Vagina (tissue), 2 donors: ENCODE measurements at regions not wholly inside any gene's neighbourhood (a gene's known extent, or its start where the extent isn't known, plus 50 kb on each side); places are given as distances from the start of the nearest gene placed in this dataset.
"Not testable (repeated sequence)": the region's sequence is repeated elsewhere in the genome, so short reads cannot be mapped to it uniquely, and the experiment has no call there.

Experiments used
- DNase-seq, 2 donors: peaks; one replicate each; pipeline ENCODE4 v3.0.0-alpha.2; 2017; ENCODE audit errors: extremely low spot score in 2 of 2
- H3K27ac ChIP-seq: fragments of 200-600 bp; sonication (generic); one replicate; pipeline ENCODE4 v1.5.1; 2019
- H3K27me3 ChIP-seq: fragments of 200-600 bp; sonication (generic); one replicate; pipeline ENCODE4 v1.5.1; 2019
- H3K36me3 ChIP-seq, 2 donors: fragments of 200-600 bp; sonication (generic); one replicate each; pipeline ENCODE4 v1.5.1; 2017 to 2019
- H3K4me1 ChIP-seq: fragments of 200-600 bp; sonication (generic); one replicate; pipeline ENCODE4 v1.5.1; 2019
- H3K4me3 ChIP-seq, 2 donors: fragments of 200-600 bp; sonication (generic); 1 replicate in 1 of 2; 2 replicates in 1 of 2; pipeline ENCODE4 v1.5.1; 2016 to 2019
- H3K9me3 ChIP-seq: fragments of 200-600 bp; sonication (generic); one replicate; pipeline ENCODE4 v1.5.1; 2019
- POLR2A ChIP-seq, 2 donors: fragments of 450-650 bp; IDR thresholded peaks; one replicate each; pipeline ENCODE4 v1.6.1; 2017; ENCODE audit warnings: antibody characterized with exemption in 2 of 2, mild to moderate bottlenecking in 2 of 2, moderate library complexity in 2 of 2
- POLR2AphosphoS5 ChIP-seq, 2 donors: sonication (generic); formaldehyde crosslinking; IDR thresholded peaks; one replicate each; pipeline ENCODE4 v1.9.0; 2017; ENCODE audit warnings: antibody characterized with exemption in 2 of 2, mild to moderate bottlenecking in 2 of 2, low read depth in 1 of 2; ENCODE audit not compliant: insufficient read depth in 1 of 2
- intact Hi-C: fragments of 100-400 bp; cut with DNase I; formaldehyde crosslinking; loops from one replicate; pipeline ENCODE4 v1.15.1; 2023
- TF ChIP-seq, protein P1 (sequence below), 3 experiments: fragments of 450-650 bp in 2 of 3; fragments of 200-600 bp in 1 of 3; sonication (generic) in 1 of 3; IDR thresholded peaks; one replicate each; pipeline ENCODE4 v1.5.1; 2017 to 2019; ENCODE audit warnings: antibody characterized with exemption in 3 of 3, mild to moderate bottlenecking in 2 of 3, moderate library complexity in 2 of 3

DNA sequence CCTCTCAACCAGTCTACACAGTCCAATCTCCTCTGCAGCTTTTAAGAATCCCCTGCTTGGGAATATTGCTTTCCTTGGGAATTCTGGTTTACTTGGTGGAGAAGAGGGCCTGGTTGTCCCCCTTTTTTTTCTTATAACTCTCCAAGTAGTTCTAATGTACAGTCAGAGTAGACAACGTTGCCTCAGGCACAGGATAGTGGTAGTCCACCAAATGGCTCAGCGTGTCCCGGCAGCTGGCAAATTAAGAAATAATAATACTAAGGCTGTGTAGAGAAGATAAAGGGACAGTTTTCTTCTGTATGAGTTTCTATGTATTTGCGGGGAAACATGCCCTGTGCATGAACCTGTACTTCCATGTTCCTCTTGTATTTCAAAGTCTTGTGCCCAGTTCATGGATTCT lies 145.7 kb upstream of the RREB1 start:
- Histone ChIP-seq H3K4me1 (no peaks in the 10 kb centered on the region), H3K27me3 (no peaks in the 10 kb centered on the region), H3K36me3 (no peaks in the 10 kb centered on the region), H3K27ac (no peak overlapping the region), H3K9me3 (no peaks in the 10 kb centered on the region), H3K4me3 (no peak overlapping the region)
- intact Hi-C loops = no loop called here
- TF ChIP-seq POLR2AphosphoS5 (IDR thresholded peaks at IDR 0.05; ENCODE audit: insufficient read depth in 1 of 2, low read depth in 1 of 2) (no peak), POLR2A (IDR thresholded peaks at IDR 0.05) (no peak)
- TF ChIP-seq, protein P1, sequence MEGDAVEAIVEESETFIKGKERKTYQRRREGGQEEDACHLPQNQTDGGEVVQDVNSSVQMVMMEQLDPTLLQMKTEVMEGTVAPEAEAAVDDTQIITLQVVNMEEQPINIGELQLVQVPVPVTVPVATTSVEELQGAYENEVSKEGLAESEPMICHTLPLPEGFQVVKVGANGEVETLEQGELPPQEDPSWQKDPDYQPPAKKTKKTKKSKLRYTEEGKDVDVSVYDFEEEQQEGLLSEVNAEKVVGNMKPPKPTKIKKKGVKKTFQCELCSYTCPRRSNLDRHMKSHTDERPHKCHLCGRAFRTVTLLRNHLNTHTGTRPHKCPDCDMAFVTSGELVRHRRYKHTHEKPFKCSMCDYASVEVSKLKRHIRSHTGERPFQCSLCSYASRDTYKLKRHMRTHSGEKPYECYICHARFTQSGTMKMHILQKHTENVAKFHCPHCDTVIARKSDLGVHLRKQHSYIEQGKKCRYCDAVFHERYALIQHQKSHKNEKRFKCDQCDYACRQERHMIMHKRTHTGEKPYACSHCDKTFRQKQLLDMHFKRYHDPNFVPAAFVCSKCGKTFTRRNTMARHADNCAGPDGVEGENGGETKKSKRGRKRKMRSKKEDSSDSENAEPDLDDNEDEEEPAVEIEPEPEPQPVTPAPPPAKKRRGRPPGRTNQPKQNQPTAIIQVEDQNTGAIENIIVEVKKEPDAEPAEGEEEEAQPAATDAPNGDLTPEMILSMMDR (IDR thresholded peaks at IDR 0.05) = no peak
- DNase-seq = no peak

- H3K36me3 ChIP-seq = no peaks in the 10 kb centered on the region
- no peak overlapping the region for H3K4me3 ChIP-seq
- no peak for TF ChIP-seq POLR2A (IDR thresholded peaks at IDR 0.05)
- TF ChIP-seq POLR2AphosphoS5 (IDR thresholded peaks at IDR 0.05; ENCODE audit: insufficient read depth in 1 of 2, low read depth in 1 of 2) = no peak
- TF ChIP-seq, protein P1 (IDR thresholded peaks at IDR 0.05) = no peak
- DNase-seq = no peak
- no peaks in the 10 kb centered on the region for H3K9me3 ChIP-seq
- H3K4me1 ChIP-seq = no peaks in the 10 kb centered on the region
- intact Hi-C loops = no loop called here
- H3K27me3 ChIP-seq = no peaks in the 10 kb centered on the region
- H3K27ac ChIP-seq = no peak overlapping the region
Measured at GRCh38 chr6:6962699-6963098, 145.1 kb upstream of the RREB1 start.

GRCh38 chr6:6963390-6963789 lies 144.4 kb upstream of the RREB1 start:
- H3K4me3 ChIP-seq, intact Hi-C loops: not testable (repeated sequence)

GRCh38 chr6:6964675-6965074 lies 143.1 kb upstream of the RREB1 start:
- intact Hi-C loops = no loop called here
- H3K4me1 ChIP-seq = peaks cover 4% of the 10 kb centered on the region
- H3K27ac ChIP-seq = no peak overlapping the region

More at GRCh38 chr6:6963390-6963789, 144.4 kb upstream of the RREB1 start:
- not testable (repeated sequence) for DNase-seq, H3K27ac ChIP-seq, H3K4me1 ChIP-seq, H3K9me3 ChIP-seq, H3K36me3 ChIP-seq, H3K27me3 ChIP-seq

GRCh38 chr6:6966127-6966526 lies 141.6 kb upstream of the RREB1 start:
- intact Hi-C loops = no loop called here
- Histone ChIP-seq H3K4me1 (peaks cover 4% of the 10 kb centered on the region), H3K4me3 (no peak overlapping the region), H3K27me3 (no peaks in the 10 kb centered on the region), H3K27ac (no peak overlapping the region), H3K36me3 (no peaks in the 10 kb centered on the region), H3K9me3 (no peaks in the 10 kb centered on the region)
- DNase-seq = no peak
- no peak for TF ChIP-seq POLR2AphosphoS5 (IDR thresholded peaks at IDR 0.05; ENCODE audit: insufficient read depth in 1 of 2, low read depth in 1 of 2)
- TF ChIP-seq POLR2A (IDR thresholded peaks at IDR 0.05) = no peak
- TF ChIP-seq, protein P1 (IDR thresholded peaks at IDR 0.05) = no peak

More at GRCh38 chr6:6964675-6965074, 143.1 kb upstream of the RREB1 start:
- no peak overlapping the region for H3K4me3 ChIP-seq
- no peaks in the 10 kb centered on the region for H3K27me3 ChIP-seq
- H3K9me3 ChIP-seq = no peaks in the 10 kb centered on the region
- no peak for DNase-seq
- no peaks in the 10 kb centered on the region for H3K36me3 ChIP-seq
- TF ChIP-seq POLR2A (IDR thresholded peaks at IDR 0.05) (no peak), POLR2AphosphoS5 (IDR thresholded peaks at IDR 0.05; ENCODE audit: insufficient read depth in 1 of 2, low read depth in 1 of 2) (no peak)
- TF ChIP-seq, protein P1 (IDR thresholded peaks at IDR 0.05) = no peak

DNA sequence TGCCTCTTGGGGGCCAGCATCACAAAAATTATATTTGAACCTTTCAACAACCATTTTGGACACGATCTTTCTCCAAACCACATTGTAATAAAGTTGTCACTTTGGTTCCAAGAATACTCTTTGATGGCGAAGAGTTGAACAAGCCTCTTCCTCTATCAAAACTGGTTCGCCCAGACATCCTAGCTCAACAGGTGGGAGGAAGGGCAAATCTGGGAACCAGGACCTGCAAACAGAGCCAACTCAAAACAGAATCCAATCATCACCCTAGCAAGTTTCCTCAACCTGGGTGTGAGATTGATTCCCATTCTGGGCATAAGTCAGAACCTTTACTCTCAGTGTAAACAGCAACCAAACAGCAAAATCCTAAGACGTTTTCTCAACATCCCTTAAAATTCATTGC lies 141.2 kb upstream of the RREB1 start:
- TF ChIP-seq, protein P1 (IDR thresholded peaks at IDR 0.05) = no peak
- TF ChIP-seq POLR2A (IDR thresholded peaks at IDR 0.05) = no peak
- no peak for TF ChIP-seq POLR2AphosphoS5 (IDR thresholded peaks at IDR 0.05; ENCODE audit: insufficient read depth in 1 of 2, low read depth in 1 of 2)
- no peak overlapping the region for H3K4me3 ChIP-seq
- no peaks in the 10 kb centered on the region for H3K36me3 ChIP-seq
- DNase-seq = no peak
- H3K27me3 ChIP-seq = no peaks in the 10 kb centered on the region
- peaks cover 4% of the 10 kb centered on the region for H3K4me1 ChIP-seq
- no peaks in the 10 kb centered on the region for H3K9me3 ChIP-seq
- no peak overlapping the region for H3K27ac ChIP-seq
- intact Hi-C loops = no loop called here
